ENCODE measurements at regions not wholly inside any gene's neighbourhood (a gene's known extent, or its start where the extent isn't known, plus 50 kb on each side); places are given as distances from the start of the nearest gene placed in this dataset.

DNA sequence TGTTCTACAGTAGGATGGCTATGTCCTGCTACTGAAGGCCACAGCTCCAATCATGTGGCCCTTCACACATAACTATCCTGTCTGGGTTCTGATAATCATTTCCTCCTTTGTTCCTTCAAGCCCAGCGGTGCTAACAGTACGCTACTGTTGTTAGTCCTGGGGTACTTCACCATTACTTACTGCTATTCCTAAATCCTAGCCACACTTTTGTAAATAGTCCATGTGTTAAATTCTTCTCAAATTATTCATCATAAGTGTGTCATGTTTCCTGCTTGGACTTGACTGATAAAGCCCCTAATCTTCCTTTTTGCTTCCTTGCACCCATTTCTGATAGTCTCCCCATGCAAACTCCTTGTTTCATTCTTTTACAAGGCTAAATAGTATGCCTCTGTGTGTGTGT, 332.6 kb downstream of the FGF13 start:
- SMC1A ChIA-PET (ENCODE audit: uncharacterized antibody, unreplicated experiment): no interaction called here
- H3K79me2 ChIP-seq (ENCODE audit: control insufficient read depth, insufficient read depth, low read length): no peaks in the 10 kb centered on the region
- TF ChIP-seq, protein P1, sequence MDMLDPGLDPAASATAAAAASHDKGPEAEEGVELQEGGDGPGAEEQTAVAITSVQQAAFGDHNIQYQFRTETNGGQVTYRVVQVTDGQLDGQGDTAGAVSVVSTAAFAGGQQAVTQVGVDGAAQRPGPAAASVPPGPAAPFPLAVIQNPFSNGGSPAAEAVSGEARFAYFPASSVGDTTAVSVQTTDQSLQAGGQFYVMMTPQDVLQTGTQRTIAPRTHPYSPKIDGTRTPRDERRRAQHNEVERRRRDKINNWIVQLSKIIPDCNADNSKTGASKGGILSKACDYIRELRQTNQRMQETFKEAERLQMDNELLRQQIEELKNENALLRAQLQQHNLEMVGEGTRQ (IDR thresholded peaks at IDR 0.05; ENCODE audit: borderline replicate concordance, low read depth, low read length): no peak
- TF ChIP-seq, protein P2, sequence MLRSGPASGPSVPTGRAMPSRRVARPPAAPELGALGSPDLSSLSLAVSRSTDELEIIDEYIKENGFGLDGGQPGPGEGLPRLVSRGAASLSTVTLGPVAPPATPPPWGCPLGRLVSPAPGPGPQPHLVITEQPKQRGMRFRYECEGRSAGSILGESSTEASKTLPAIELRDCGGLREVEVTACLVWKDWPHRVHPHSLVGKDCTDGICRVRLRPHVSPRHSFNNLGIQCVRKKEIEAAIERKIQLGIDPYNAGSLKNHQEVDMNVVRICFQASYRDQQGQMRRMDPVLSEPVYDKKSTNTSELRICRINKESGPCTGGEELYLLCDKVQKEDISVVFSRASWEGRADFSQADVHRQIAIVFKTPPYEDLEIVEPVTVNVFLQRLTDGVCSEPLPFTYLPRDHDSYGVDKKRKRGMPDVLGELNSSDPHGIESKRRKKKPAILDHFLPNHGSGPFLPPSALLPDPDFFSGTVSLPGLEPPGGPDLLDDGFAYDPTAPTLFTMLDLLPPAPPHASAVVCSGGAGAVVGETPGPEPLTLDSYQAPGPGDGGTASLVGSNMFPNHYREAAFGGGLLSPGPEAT (IDR thresholded peaks at IDR 0.05; ENCODE audit: low read depth): no peak
- TF ChIP-seq KAT2A (conservative IDR thresholded peaks at IDR 0.05; ENCODE audit: control insufficient read depth, low read depth, low read length) (no peak), ATF7 (IDR thresholded peaks at IDR 0.05; ENCODE audit: low read depth) (no peak), STAT3 (IDR thresholded peaks at IDR 0.05; ENCODE audit: low read depth, low read length) (no peak), HDAC2 (IDR thresholded peaks at IDR 0.05) (no peak), HCFC1 (IDR thresholded peaks at IDR 0.05; ENCODE audit: low read length) (no peak)
- TF ChIP-seq, protein P3, sequence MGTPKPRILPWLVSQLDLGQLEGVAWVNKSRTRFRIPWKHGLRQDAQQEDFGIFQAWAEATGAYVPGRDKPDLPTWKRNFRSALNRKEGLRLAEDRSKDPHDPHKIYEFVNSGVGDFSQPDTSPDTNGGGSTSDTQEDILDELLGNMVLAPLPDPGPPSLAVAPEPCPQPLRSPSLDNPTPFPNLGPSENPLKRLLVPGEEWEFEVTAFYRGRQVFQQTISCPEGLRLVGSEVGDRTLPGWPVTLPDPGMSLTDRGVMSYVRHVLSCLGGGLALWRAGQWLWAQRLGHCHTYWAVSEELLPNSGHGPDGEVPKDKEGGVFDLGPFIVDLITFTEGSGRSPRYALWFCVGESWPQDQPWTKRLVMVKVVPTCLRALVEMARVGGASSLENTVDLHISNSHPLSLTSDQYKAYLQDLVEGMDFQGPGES (IDR thresholded peaks at IDR 0.05): no peak
- no peak overlapping the region for H3K4me3 ChIP-seq
- H3K9me3 ChIP-seq (replicated peaks; ENCODE audit: control insufficient read depth, insufficient read depth, low read length): no peaks in the 10 kb centered on the region
- FAIRE-seq: no peak
- H2AFZ ChIP-seq (ENCODE audit: control insufficient read depth, low read depth, low read length): no peak overlapping the region
- no peaks in the 10 kb centered on the region for H3K4me1 ChIP-seq (ENCODE audit: control insufficient read depth, insufficient read depth, low read length)
- no peaks in the 10 kb centered on the region for H3K27me3 ChIP-seq (replicated peaks in 1 of 2; ENCODE audit: control insufficient read depth in 2 of 2, insufficient read depth in 2 of 2, low read length in 1 of 2)
- in situ Hi-C loops (cut with MboI): no loop called here
- WGBS (ENCODE audit: insufficient coverage, insufficient replicate concordance, low lambda C conversion rate, missing lambda C conversion rate): 29% methylated on average over 2 of the region's 2 CpGs
- intact Hi-C loops (cut with micrococcal nuclease; ENCODE audit: unreplicated experiment): no loop called here
- no peak overlapping the region for H3K27ac ChIP-seq (ENCODE audit: control insufficient read depth, insufficient read depth)
- no peaks in the 10 kb centered on the region for H4K20me1 ChIP-seq (ENCODE audit: control insufficient read depth, insufficient read depth)
- H3K36me3 ChIP-seq (ENCODE audit: control insufficient read depth in 2 of 2, insufficient read depth in 2 of 2, low read length in 1 of 2): no peaks in the 10 kb centered on the region
- CTCF ChIA-PET: no interaction called here
- DNase-seq (ENCODE audit: low read depth, low spot score): no peak
- POLR2A ChIA-PET: no interaction called here
- no TSS peak for BruUV-seq (replicated peaks)
- RAD21 ChIA-PET (ENCODE audit: unreplicated experiment): no interaction called here
- H3K4me2 ChIP-seq (ENCODE audit: control insufficient read depth, insufficient read depth): no peak overlapping the region
- H3K9ac ChIP-seq (ENCODE audit: control insufficient read depth, insufficient read depth, low read length): no peak overlapping the region
- no peak for ATAC-seq

Measured in GM12878 (cell line).